Right lobe of liver (tissue), 4 donors: ENCODE measurements at regions not wholly inside any gene's neighbourhood (a gene's known extent, or its start where the extent isn't known, plus 50 kb on each side); places are given as distances from the start of the nearest gene placed in this dataset.

Experiments used
- POLR2A ChIP-seq: fragments of 450-650 bp; IDR thresholded peaks from one replicate; pipeline ENCODE4 v1.6.1; 2017; ENCODE audit warnings: antibody characterized with exemption, mild to moderate bottlenecking
- TF ChIP-seq, protein P1 (sequence below), 4 donors: fragments of 200-600 bp in 3 of 4; fragments of 450-650 bp in 1 of 4; IDR thresholded peaks; one replicate each; pipeline versions ENCODE4 v1.5.1 to v1.8.0; 2016 to 2022; ENCODE audit warnings: antibody characterized with exemption in 4 of 4, mild to moderate bottlenecking in 2 of 4
- donor health status: DM: no; HTN: no; CAD: no.
- donor health status: DM: no; HTN: no; CAD: no.
- donor health status: DM: no; HTN: yes; CAD: no.

- no peak for TF ChIP-seq POLR2A
- TF ChIP-seq, protein P1, sequence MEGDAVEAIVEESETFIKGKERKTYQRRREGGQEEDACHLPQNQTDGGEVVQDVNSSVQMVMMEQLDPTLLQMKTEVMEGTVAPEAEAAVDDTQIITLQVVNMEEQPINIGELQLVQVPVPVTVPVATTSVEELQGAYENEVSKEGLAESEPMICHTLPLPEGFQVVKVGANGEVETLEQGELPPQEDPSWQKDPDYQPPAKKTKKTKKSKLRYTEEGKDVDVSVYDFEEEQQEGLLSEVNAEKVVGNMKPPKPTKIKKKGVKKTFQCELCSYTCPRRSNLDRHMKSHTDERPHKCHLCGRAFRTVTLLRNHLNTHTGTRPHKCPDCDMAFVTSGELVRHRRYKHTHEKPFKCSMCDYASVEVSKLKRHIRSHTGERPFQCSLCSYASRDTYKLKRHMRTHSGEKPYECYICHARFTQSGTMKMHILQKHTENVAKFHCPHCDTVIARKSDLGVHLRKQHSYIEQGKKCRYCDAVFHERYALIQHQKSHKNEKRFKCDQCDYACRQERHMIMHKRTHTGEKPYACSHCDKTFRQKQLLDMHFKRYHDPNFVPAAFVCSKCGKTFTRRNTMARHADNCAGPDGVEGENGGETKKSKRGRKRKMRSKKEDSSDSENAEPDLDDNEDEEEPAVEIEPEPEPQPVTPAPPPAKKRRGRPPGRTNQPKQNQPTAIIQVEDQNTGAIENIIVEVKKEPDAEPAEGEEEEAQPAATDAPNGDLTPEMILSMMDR (IDR thresholded peaks at IDR 0.05), result no peak
These were observed 717.2 kb upstream of the UBE2E2 start for GRCh38 chr3:22485954-22486353.
